ENCODE measurements at regions not wholly inside any gene's neighbourhood (a gene's known extent, or its start where the extent isn't known, plus 50 kb on each side); places are given as distances from the start of the nearest gene placed in this dataset.
"Not testable (repeated sequence)": the region's sequence is repeated elsewhere in the genome, so short reads cannot be mapped to it uniquely, and the experiment has no call there.

- TF ChIP-seq CTCF (IDR thresholded peaks at IDR 0.05; ENCODE audit: control extremely low read depth in 1 of 3, insufficient read depth in 1 of 3, low read depth in 1 of 3, low read length in 3 of 3); CHD1 (IDR thresholded peaks at IDR 0.05; ENCODE audit: low read depth, low read length); CHD2 (IDR thresholded peaks at IDR 0.05; ENCODE audit: low read length); TAF1 (IDR thresholded peaks at IDR 0.05; ENCODE audit: low read depth, low read length); TCF12 (IDR thresholded peaks at IDR 0.05; ENCODE audit: low read depth, low read length); RFX5 (IDR thresholded peaks at IDR 0.05; ENCODE audit: borderline replicate concordance, low read depth, low read length); ZNF274 (IDR thresholded peaks at IDR 0.05; ENCODE audit: borderline replicate concordance, extremely low read depth, low read length); GABPA (IDR thresholded peaks at IDR 0.05; ENCODE audit: borderline replicate concordance, insufficient read depth, low read length); POLR2AphosphoS5 (IDR thresholded peaks at IDR 0.05; ENCODE audit: low read depth, low read length); MAX (IDR thresholded peaks at IDR 0.05); EP300 (IDR thresholded peaks at IDR 0.05; ENCODE audit: borderline replicate concordance in 1 of 2, low read depth in 2 of 2, low read length in 2 of 2); JUND (IDR thresholded peaks at IDR 0.05; ENCODE audit: low read length); NRF1 (IDR thresholded peaks at IDR 0.05; ENCODE audit: low read depth, low read length): not testable (repeated sequence)
- TF ChIP-seq, protein P1, sequence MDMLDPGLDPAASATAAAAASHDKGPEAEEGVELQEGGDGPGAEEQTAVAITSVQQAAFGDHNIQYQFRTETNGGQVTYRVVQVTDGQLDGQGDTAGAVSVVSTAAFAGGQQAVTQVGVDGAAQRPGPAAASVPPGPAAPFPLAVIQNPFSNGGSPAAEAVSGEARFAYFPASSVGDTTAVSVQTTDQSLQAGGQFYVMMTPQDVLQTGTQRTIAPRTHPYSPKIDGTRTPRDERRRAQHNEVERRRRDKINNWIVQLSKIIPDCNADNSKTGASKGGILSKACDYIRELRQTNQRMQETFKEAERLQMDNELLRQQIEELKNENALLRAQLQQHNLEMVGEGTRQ (IDR thresholded peaks at IDR 0.05; ENCODE audit: low read length), result not testable (repeated sequence)
Measured at GRCh38 chr21:6078902-6079301, 4442.5 kb upstream of the TPTE start.

Data from H1 (cell line).